ENCODE measurements at regions not wholly inside any gene's neighbourhood (a gene's known extent, or its start where the extent isn't known, plus 50 kb on each side); places are given as distances from the start of the nearest gene placed in this dataset.

DNA sequence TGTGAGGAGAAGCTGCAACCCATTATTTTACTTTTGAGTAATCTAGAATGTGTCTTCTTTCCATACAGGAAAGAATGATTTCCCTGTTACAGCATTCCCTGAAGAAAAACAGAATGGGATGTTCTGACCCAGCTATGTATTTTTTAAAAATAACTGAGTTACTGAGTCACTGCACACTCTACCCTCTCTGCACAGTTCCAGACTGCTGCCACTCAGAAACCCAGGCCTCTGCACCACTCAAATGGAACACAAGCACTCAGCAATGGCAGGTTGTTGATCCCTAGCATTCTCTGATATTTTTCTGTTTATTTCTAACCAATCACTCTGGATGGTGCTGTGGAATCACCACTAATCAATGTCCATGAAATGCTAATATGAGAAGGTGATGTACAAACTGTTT lies 1300.0 kb upstream of the FAM98A start:
- H3K36me3 Mint-ChIP-seq = no peaks in the 10 kb centered on the region
- H3K9ac ChIP-seq (ENCODE audit: insufficient read depth, low read length, poor library complexity, severe bottlenecking) = no peak overlapping the region
- no peak overlapping the region for H3K4me2 ChIP-seq (replicated peaks; ENCODE audit: extremely low read depth, low read length, poor library complexity, severe bottlenecking)
- H2AFZ ChIP-seq (ENCODE audit: insufficient read depth, low read depth, low read length, poor library complexity, severe bottlenecking) = no peak overlapping the region
- H4K20me1 ChIP-seq (ENCODE audit: insufficient read depth, low read length) = no peaks in the 10 kb centered on the region
- H3K4me1 ChIP-seq (ENCODE audit: control insufficient read depth in 1 of 2, insufficient read depth in 2 of 2, low read length in 2 of 2) = no peaks in the 10 kb centered on the region
- H3K4me3 Mint-ChIP-seq = no peak overlapping the region
- no peaks in the 10 kb centered on the region for H3K79me2 ChIP-seq (ENCODE audit: insufficient read depth, low read length)
- no peak for DNase-seq
- H3K9me3 ChIP-seq (replicated peaks in 1 of 2; ENCODE audit: control insufficient read depth in 1 of 2, insufficient read depth in 1 of 2, low read length in 2 of 2) = no peaks in the 10 kb centered on the region
- intact Hi-C loops (cut with micrococcal nuclease) = no loop called here
- peaks cover 0 to 5% (median 0%) of the 10 kb centered on the region in 7 donors for H3K9me3 Mint-ChIP-seq
- no peak overlapping the region for H3K27ac Mint-ChIP-seq
- H3K27ac ChIP-seq (ENCODE audit: low read depth in 1 of 2, low read length in 2 of 2) = no peak overlapping the region
- H3K27me3 ChIP-seq (ENCODE audit: control insufficient read depth in 2 of 2, insufficient read depth in 2 of 2, low read length in 2 of 2) = no peaks in the 10 kb centered on the region
- H3K27me3 Mint-ChIP-seq (ENCODE audit: low read depth in 3 of 3) = peaks cover 0 to 2% (median 0%) of the 10 kb centered on the region in 3 donors
- TF ChIP-seq CTCF (IDR thresholded peaks at IDR 0.05) = no peak
- H3K4me1 Mint-ChIP-seq = no peaks in the 10 kb centered on the region
- H3K36me3 ChIP-seq (replicated peaks in 1 of 2; ENCODE audit: control insufficient read depth in 1 of 2, insufficient read depth in 2 of 2, low read length in 2 of 2) = no peaks in the 10 kb centered on the region
- no peak overlapping the region for H3K4me3 ChIP-seq (replicated peaks in 1 of 3; ENCODE audit: low read depth in 2 of 3, low read length in 3 of 3)

GRCh38 chr2:34892766-34893165 lies 1293.7 kb upstream of the FAM98A start:
- no peak overlapping the region for H3K9ac ChIP-seq (ENCODE audit: insufficient read depth, low read length, poor library complexity, severe bottlenecking)
- H3K27ac ChIP-seq (ENCODE audit: low read depth in 1 of 2, low read length in 2 of 2) = no peak overlapping the region
- WGBS (ENCODE audit: insufficient coverage) = 82% methylated on average over 2 of the region's 2 CpGs
- Mint-ChIP-seq H3K9me3 (peaks cover 0 to 2% (median 0%) of the 10 kb centered on the region in 7 donors), H3K4me3 (no peak overlapping the region), H3K27me3 (ENCODE audit: low read depth in 3 of 3) (peaks cover 0 to 3% (median 0%) of the 10 kb centered on the region in 3 donors), H3K36me3 (no peaks in the 10 kb centered on the region), H3K4me1 (no peaks in the 10 kb centered on the region), H3K27ac (no peak overlapping the region)
- no peak overlapping the region for H2AFZ ChIP-seq (ENCODE audit: insufficient read depth, low read depth, low read length, poor library complexity, severe bottlenecking)
- H3K4me2 ChIP-seq (replicated peaks; ENCODE audit: extremely low read depth, low read length, poor library complexity, severe bottlenecking) = no peak overlapping the region
- H3K79me2 ChIP-seq (ENCODE audit: insufficient read depth, low read length) = no peaks in the 10 kb centered on the region
- H3K9me3 ChIP-seq (replicated peaks in 1 of 2; ENCODE audit: control insufficient read depth in 1 of 2, insufficient read depth in 1 of 2, low read length in 2 of 2) = no peaks in the 10 kb centered on the region
- DNase-seq = no peak
- H3K4me1 ChIP-seq (ENCODE audit: control insufficient read depth in 1 of 2, insufficient read depth in 2 of 2, low read length in 2 of 2) = no peaks in the 10 kb centered on the region
- H3K4me3 ChIP-seq (replicated peaks in 1 of 3; ENCODE audit: low read depth in 2 of 3, low read length in 3 of 3) = no peak overlapping the region
- H4K20me1 ChIP-seq (ENCODE audit: insufficient read depth, low read length) = no peaks in the 10 kb centered on the region
- H3K36me3 ChIP-seq (replicated peaks in 1 of 2; ENCODE audit: control insufficient read depth in 1 of 2, insufficient read depth in 2 of 2, low read length in 2 of 2) = no peaks in the 10 kb centered on the region
- intact Hi-C loops (cut with micrococcal nuclease) = no loop called here
- no peaks in the 10 kb centered on the region for H3K27me3 ChIP-seq (ENCODE audit: control insufficient read depth in 2 of 2, insufficient read depth in 2 of 2, low read length in 2 of 2)
- TF ChIP-seq CTCF (IDR thresholded peaks at IDR 0.05) = no peak

Measured in CD14-positive monocyte (primary cell).